ENCODE measurements at regions not wholly inside any gene's neighbourhood (a gene's known extent, or its start where the extent isn't known, plus 50 kb on each side); places are given as distances from the start of the nearest gene placed in this dataset.

GRCh38 chr22:47394504-47395440, 632.3 kb downstream of the TBC1D22A start:
- no peaks in the 10 kb centered on the region for H3K4me1 Mint-ChIP-seq (ENCODE audit: low read depth)
- no peaks in the 10 kb centered on the region; the same call in 1 of the 2 replicates for H3K27me3 Mint-ChIP-seq (ENCODE audit: insufficient read depth)

GRCh38 chr22:47393191-47393590, 630.7 kb downstream of the TBC1D22A start:
- Mint-ChIP-seq H3K36me3 (ENCODE audit: low read depth) (peaks cover 11% of the 10 kb centered on the region), H3K4me3 (no peak overlapping the region), H3K27ac (no peak overlapping the region), H3K9me3 (peaks cover 29% of the 10 kb centered on the region), H3K27me3 (ENCODE audit: insufficient read depth) (no peaks in the 10 kb centered on the region; the same call in 1 of the 2 replicates), H3K4me1 (ENCODE audit: low read depth) (no peaks in the 10 kb centered on the region)
- DNase-seq: no peak
- TF ChIP-seq CTCF (IDR thresholded peaks at IDR 0.05): no peak

More at GRCh38 chr22:47394504-47395440, 632.3 kb downstream of the TBC1D22A start:
- Mint-ChIP-seq H3K27ac (no peak overlapping the region), H3K36me3 (ENCODE audit: low read depth) (peaks cover 15% of the 10 kb centered on the region), H3K4me3 (no peak overlapping the region), H3K9me3 (peaks cover 38% of the 10 kb centered on the region)
- DNase-seq: no peak
- no peak for TF ChIP-seq CTCF (IDR thresholded peaks at IDR 0.05)

- H3K27ac Mint-ChIP-seq: no peak overlapping the region
- DNase-seq: no peak
- no peaks in the 10 kb centered on the region for H3K4me1 Mint-ChIP-seq (ENCODE audit: low read depth)
- peaks cover 11% of the 10 kb centered on the region for H3K36me3 Mint-ChIP-seq (ENCODE audit: low read depth)
- H3K27me3 Mint-ChIP-seq (ENCODE audit: insufficient read depth): no peaks in the 10 kb centered on the region; the same call in 1 of the 2 replicates
- TF ChIP-seq CTCF (IDR thresholded peaks at IDR 0.05): no peak
- no peak overlapping the region for H3K4me3 Mint-ChIP-seq
- H3K9me3 Mint-ChIP-seq: peaks cover 27% of the 10 kb centered on the region
Observed at GRCh38 chr22:47392729-47393128, 630.3 kb downstream of the TBC1D22A start.

- peaks cover 8% of the 10 kb centered on the region for H3K36me3 Mint-ChIP-seq (ENCODE audit: low read depth)
- H3K27me3 Mint-ChIP-seq (ENCODE audit: insufficient read depth): no peaks in the 10 kb centered on the region; the same call in 1 of the 2 replicates
- no peak overlapping the region for H3K27ac Mint-ChIP-seq
- H3K9me3 Mint-ChIP-seq: peaks cover 26% of the 10 kb centered on the region
- no peaks in the 10 kb centered on the region for H3K4me1 Mint-ChIP-seq (ENCODE audit: low read depth)
- H3K4me3 Mint-ChIP-seq: no peak overlapping the region
- TF ChIP-seq CTCF (IDR thresholded peaks at IDR 0.05): no peak
- DNase-seq: no peak
Observed at GRCh38 chr22:47392054-47392347, 629.6 kb downstream of the TBC1D22A start.

- Mint-ChIP-seq H3K27me3 (ENCODE audit: insufficient read depth) (no peaks in the 10 kb centered on the region; the same call in 1 of the 2 replicates), H3K9me3 (peaks cover 26% of the 10 kb centered on the region), H3K36me3 (ENCODE audit: low read depth) (peaks cover 2% of the 10 kb centered on the region; the same call in 1 of the 2 replicates), H3K4me1 (ENCODE audit: low read depth) (no peaks in the 10 kb centered on the region), H3K4me3 (no peak overlapping the region), H3K27ac (no peak overlapping the region)
- no peak for DNase-seq
- TF ChIP-seq CTCF (IDR thresholded peaks at IDR 0.05): no peak
Observed at GRCh38 chr22:47391169-47392053, 629.0 kb downstream of the TBC1D22A start.
